Medulla oblongata (tissue), 1 donor: ENCODE measurements at regions not wholly inside any gene's neighbourhood (a gene's known extent, or its start where the extent isn't known, plus 50 kb on each side); places are given as distances from the start of the nearest gene placed in this dataset.

Experiments used
- DNase-seq: peaks from one replicate; pipeline ENCODE4 v3.0.0-alpha.2; 2015; ENCODE audit errors: extremely low spot score

DNA sequence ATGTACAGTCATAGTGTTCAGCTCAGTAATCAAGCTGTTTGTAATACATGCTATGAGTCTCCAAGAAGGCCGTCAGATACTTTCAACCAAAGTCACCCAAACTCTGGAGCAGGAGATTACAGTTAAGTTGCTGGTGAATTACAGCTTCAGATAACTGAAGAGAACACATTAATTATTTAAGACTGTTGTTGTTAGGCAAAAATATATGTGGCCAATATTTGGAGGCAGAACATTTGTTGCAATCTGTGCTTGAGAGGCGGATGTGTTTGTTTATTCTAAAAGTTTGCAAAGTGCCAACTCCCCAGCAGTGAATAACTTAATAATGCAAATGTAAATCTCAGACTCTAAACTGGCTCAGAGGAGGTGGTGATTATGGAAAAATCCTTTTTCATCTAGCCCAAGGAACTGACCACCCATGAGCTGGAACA, 300.7 kb upstream of the TBX3 start:
- no peak for DNase-seq

- no peak for DNase-seq
Measured at GRCh38 chr12:114982760-114983159, 298.8 kb upstream of the TBX3 start.

DNA sequence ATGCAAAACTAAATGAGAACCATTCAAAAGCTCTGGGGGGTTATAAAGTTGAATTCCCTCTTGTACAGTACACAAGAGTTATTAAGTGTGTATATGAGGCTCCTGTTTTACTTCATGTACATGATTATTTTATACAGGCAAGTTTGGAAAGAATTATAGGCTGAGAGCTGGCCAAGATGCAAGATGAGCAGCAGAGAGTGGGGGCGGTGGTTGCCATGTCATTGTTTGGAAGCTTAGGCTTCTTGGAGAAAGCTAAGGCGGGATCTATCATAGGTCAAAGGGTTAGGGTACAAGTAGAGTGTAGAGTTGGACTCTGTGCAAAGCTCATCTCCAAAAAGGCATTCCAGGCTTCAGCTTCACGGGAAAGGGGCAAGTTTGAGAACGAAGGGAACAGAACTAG, 297.1 kb upstream of the TBX3 start:
- DNase-seq = no peak

- DNase-seq = no peak
Measured at GRCh38 chr12:114976959-114977358, 293.0 kb upstream of the TBX3 start.

GRCh38 chr12:114976372-114976771, 292.4 kb upstream of the TBX3 start:
- no peak for DNase-seq

- DNase-seq = no peak
Measured at GRCh38 chr12:114975640-114976310, 291.8 kb upstream of the TBX3 start.

DNA sequence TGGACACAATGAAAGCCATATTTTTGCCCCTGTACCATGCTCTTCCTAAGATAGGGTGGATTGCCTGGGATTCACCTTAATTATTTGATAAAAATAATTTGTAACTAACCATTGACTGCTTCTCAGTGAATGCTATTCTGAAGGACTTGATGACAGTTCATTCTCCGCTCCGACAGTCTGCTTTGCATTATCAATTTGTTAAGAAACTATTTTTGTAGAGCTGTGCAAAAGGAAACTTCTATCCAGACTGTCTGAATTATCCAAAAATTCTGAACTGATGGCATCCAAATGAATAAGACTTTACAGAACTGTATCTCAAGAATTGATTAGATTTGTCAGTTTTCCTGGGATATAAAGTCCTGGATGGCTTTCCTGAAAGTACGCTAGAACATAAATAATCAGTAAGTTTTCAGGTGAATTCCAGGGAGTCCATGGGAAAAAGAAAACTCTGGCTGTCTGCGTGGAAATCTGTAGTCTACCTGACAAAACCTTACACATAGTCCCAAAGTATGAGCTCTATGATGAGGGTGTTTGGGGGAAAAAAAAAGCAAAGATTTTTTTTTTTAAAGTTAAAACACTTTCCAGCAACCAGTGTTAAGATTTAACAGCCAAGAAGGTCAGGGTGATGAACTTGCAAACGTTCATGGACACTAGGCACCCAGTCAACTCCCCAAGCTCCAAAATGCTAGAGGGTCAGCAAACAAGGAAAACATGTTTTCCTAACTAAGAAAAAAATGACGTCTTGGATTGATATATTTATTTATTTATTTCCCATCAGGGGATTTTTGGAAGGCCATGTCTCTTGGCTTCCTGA, 291.1 kb upstream of the TBX3 start:
- DNase-seq = no peak

DNA sequence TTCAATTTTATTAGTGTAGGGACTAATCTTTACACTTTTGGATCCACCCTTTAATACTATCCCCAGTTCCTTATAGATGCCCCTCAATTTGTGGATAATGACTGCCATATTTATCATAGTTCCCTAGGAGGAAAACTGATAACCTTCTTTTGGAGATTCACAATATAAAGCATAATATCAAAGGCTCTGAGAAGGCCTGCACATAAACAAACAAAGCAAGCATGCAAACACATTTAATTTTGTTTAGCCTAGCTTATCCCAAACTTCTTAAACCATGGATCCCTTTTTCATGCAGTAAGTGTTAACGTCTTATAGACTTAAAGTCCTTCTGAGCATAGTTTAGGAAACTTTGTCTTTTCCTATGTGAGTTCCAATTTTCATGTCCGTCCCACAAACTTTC, 290.4 kb upstream of the TBX3 start:
- no peak for DNase-seq

DNA sequence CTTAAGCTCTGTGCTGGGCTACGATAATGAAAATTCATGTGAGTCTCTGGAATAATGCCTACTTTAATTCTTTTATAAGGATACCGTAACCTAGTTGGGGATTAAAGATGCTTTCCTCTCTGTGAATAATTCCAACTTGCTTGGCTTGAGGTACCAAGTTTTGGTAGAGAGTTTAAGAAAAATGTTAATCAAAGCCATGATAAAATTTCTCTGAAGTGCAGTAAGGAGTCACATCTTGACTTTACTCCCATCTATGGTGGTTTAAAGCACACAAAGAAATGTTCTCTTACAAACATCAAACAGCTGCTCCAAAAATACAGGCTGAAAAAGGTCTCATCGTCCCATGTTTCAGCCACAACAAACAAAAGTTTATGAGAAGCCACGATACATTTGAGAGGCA, 284.8 kb upstream of the TBX3 start:
- no peak for DNase-seq

GRCh38 chr12:114967151-114967550, 283.2 kb upstream of the TBX3 start:
- DNase-seq = no peak

GRCh38 chr12:114964841-114965240, 280.9 kb upstream of the TBX3 start:
- DNase-seq = no peak

DNA sequence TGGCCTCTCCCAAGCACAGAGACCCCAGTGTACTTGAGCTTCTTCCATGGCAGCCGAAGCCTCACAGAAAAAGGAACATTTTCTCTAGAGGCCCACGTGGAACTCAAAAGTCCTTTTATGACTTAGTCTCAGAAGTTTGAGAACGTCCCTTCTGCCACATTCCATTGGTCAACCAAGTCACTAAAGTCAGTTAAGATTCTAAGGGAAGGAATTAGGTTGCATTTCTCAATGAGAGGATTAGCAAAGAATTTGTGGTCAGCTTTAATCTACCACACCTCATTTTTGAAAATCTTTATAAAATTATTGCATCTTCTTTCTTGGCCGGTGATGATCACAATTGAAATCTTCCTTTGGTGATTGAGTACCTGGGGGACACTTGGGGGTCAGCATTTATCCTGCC, 279.9 kb upstream of the TBX3 start:
- DNase-seq = no peak

- peak; percentile 17 for DNase-seq
Measured at GRCh38 chr12:114961491-114961890, 277.5 kb upstream of the TBX3 start.

- DNase-seq = no peak
Measured at GRCh38 chr12:114958538-114958937, 274.6 kb upstream of the TBX3 start.

DNA sequence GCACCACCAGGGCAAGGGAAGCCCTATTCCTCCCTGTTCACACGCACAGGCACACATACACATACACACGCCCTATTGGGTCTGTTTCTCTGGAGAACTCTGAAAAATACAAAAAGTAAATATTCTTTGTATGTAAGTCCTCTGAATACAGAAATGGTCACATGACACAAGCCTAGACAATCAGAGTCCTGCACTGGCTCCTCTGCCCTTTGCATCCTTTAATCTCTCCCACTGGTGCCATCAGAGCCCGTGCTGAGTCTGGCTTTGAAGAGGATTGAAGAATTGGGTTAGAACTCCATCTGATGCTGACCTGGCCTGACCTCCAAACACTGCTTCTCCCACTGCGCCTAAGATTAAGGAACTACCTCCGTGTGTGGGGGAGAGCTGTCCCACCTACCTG, 273.2 kb upstream of the TBX3 start:
- DNase-seq = no peak

GRCh38 chr12:114955414-114956014, 271.5 kb upstream of the TBX3 start:
- DNase-seq = no peak

GRCh38 chr12:114954511-114955055, 270.6 kb upstream of the TBX3 start:
- no peak for DNase-seq

GRCh38 chr12:114952573-114953271, 268.7 kb upstream of the TBX3 start:
- no peak for DNase-seq

- no peak for DNase-seq
Measured at GRCh38 chr12:114949058-114949820, 265.3 kb upstream of the TBX3 start.

DNA sequence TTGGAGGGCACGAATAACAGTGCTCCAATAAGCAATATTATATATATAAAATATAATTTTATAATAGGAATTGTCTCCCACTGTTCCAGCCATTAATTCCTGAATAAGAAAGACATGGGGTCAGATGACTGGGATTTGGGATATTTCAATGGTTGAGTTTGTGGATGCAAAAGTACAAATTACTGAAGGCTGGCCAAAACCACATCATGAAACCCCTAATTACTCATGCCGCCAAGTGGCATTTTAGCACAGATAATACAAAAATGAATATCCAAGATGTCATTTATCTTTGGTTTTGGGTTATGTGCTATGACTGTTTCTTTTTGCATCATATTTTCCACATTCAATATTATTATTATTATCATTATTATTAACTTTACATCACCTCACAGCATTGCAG, 261.4 kb upstream of the TBX3 start:
- no peak for DNase-seq

- no peak for DNase-seq
Measured at GRCh38 chr12:114944736-114945135, 260.8 kb upstream of the TBX3 start.
